ENCODE measurements at regions not wholly inside any gene's neighbourhood (a gene's known extent, or its start where the extent isn't known, plus 50 kb on each side); places are given as distances from the start of the nearest gene placed in this dataset.
"Not testable (repeated sequence)": the region's sequence is repeated elsewhere in the genome, so short reads cannot be mapped to it uniquely, and the experiment has no call there.

DNA sequence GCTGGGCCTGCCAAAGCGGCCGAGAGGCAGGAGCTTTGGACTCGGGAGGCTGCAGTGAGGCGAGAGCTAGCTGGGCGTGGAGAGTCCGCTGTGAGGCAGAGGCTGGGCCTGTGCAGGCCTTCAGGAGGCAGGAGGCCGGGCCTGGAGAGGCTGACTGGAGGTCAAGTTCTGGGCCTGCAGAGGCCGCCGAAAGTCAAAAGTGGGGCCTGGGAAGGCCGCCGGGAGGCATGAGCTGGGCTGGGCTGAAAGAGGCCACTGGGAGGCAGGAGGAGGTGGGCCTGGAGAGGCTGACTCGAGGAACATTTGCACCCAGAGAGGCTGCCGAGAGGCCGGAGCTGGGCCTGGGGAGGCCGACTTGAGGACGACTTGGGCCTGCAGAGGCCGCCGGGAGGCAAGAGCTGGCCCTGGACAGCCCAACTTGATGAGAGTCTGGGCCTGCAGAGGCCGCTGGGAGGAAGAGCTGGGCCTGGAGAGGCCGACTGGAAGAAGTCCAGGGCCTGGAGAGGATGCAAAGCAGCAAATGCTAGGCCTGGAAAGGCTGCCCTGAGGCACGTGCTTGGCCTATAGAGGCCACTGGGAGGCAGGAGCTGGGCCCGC, 72.7 kb upstream of the COBL start:
- H3K4me2 ChIP-seq, H3K4me1 ChIP-seq, H3K9ac ChIP-seq, H3K27ac ChIP-seq, H3K36me3 ChIP-seq, H4K20me1 ChIP-seq, H3K4me3 ChIP-seq, H3K27me3 ChIP-seq, H3K9me3 ChIP-seq: not testable (repeated sequence)

DNA sequence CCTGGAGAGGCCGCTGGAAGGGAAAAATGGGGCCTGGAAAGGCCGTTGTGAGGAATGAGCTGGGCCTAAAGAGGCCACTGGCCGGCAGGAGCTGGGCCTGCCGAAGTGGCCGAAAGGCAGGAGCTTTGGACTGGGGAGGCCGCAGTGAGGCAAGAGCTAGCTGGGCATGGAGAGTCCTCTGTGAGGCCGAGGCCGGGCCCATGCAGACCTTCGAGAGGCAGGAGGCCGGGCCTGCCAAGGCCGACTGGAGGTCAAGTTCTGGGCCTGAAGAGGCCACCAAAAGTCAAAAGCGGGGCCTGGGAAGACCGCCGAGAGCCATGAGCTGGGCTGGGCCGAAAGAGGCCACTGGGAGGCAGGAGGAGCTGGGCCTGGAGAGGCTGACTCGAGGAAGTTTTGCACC, 71.6 kb upstream of the COBL start:
- H3K36me3 ChIP-seq, H4K20me1 ChIP-seq, H3K4me3 ChIP-seq, H3K9ac ChIP-seq, H3K27me3 ChIP-seq, H3K4me1 ChIP-seq, H3K27ac ChIP-seq, H3K9me3 ChIP-seq, H3K4me2 ChIP-seq: not testable (repeated sequence)

- not testable (repeated sequence) for H3K4me3 ChIP-seq, H3K9ac ChIP-seq, H4K20me1 ChIP-seq, H3K27ac ChIP-seq, H3K4me2 ChIP-seq, H3K36me3 ChIP-seq, H3K4me1 ChIP-seq, H3K27me3 ChIP-seq, H3K9me3 ChIP-seq
Observed at GRCh38 chr7:51386806-51387568, 70.4 kb upstream of the COBL start.

DNA sequence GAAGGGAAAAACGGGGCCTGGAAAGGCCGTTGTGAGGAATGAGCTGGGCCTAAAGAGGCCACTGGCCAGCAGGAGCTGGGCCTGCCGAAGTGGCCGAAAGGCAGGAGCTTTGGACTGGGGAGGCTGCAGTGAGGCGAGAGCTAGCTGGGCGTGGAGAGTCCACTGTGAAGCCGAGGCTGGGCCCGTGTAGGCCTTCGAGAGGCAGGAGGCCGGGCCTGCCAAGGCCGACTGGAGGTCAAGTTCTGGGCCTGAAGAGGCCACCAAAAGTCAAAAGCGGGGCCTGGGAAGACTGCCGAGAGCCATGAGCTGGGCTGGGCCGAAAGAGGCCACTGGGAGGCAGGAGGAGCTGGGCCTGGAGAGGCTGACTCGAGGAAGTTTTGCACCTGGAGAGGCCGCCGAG, 69.6 kb upstream of the COBL start:
- not testable (repeated sequence) for H3K9ac ChIP-seq, H4K20me1 ChIP-seq, H3K9me3 ChIP-seq, H3K4me3 ChIP-seq, H3K4me1 ChIP-seq, H3K36me3 ChIP-seq, H3K27ac ChIP-seq, H3K27me3 ChIP-seq, H3K4me2 ChIP-seq

DNA sequence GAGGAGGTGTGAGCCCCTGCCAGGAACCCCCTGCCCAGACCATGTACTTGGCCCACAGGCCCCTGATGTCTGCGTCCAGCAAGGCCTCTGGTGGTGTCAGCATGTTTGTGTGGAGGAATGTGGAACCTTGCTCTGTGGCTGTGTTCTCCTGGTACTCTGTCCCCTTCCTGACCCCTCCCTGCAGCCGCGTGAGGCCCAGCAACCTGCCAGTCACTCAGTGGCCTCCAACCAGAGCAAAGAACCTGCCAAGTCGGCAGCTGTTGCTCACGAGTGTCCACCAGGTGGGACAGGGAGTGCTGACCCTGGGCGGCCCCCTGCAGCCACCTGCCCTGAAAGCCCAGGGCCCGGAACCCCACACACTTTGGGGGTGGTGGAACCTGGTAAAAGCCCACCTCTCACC, 65.6 kb upstream of the COBL start:
- H3K9me3 ChIP-seq, H3K27me3 ChIP-seq, H3K4me1 ChIP-seq, H3K36me3 ChIP-seq, H4K20me1 ChIP-seq, H3K4me2 ChIP-seq, H3K4me3 ChIP-seq, H3K27ac ChIP-seq, H3K9ac ChIP-seq: not testable (repeated sequence)

DNA sequence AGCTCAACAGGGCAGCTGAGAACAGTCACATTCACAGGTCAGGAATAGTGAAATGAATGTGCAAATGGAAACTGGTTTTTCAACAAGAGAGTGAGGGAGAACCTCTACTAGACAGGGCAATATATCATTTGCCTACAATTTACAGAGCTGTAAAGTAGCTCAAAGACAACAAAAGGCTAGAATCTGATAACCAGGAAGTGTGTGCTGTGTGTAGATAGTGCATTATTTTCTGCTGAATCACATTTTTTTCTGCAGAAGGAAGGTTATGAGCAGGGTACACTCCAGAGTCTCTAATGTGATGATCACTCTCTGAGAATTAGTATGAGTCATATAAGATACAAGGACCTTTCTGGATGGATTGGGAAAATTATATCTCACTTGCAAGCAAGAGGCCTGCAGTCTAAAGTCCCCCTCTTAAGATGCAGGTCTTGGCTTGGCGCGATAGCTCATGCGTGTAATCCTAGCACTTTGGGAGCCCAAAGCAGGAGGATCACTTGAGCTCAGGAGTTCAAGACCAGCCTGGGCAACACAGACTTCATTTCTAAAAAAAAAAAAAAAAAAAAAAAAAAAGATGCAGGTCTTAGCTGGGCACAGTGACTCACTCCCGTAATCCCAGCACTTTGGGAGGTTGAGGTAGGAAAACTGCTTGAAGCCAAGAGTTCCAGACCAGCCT, 59.9 kb upstream of the COBL start:
- Histone ChIP-seq H3K27ac (no peak overlapping the region), H3K36me3 (no peaks in the 10 kb centered on the region), H3K9ac (no peak overlapping the region), H3K27me3 (no peaks in the 10 kb centered on the region), H3K4me2 (no peak overlapping the region), H4K20me1 (no peaks in the 10 kb centered on the region), H3K9me3 (no peaks in the 10 kb centered on the region), H3K4me1 (no peaks in the 10 kb centered on the region), H3K4me3 (no peak overlapping the region)
- no peak for TF ChIP-seq Cebpa-rat (IDR thresholded peaks at IDR 0.05)

- no peaks in the 10 kb centered on the region for H3K4me1 ChIP-seq
- H3K4me2 ChIP-seq, result no peak overlapping the region
- H3K9ac ChIP-seq, result no peak overlapping the region
- no peaks in the 10 kb centered on the region for H3K36me3 ChIP-seq
- TF ChIP-seq Cebpa-rat (IDR thresholded peaks at IDR 0.05), result no peak
- no peak overlapping the region for H3K27ac ChIP-seq
- no peaks in the 10 kb centered on the region for H3K9me3 ChIP-seq
- H3K27me3 ChIP-seq, result no peaks in the 10 kb centered on the region
- no peak overlapping the region for H3K4me3 ChIP-seq
- H4K20me1 ChIP-seq, result no peaks in the 10 kb centered on the region
Observed at GRCh38 chr7:51374936-51375335, 58.3 kb upstream of the COBL start.

- not testable (repeated sequence) for H3K36me3 ChIP-seq, H3K27ac ChIP-seq, H3K4me1 ChIP-seq, H3K9me3 ChIP-seq, H3K9ac ChIP-seq, H4K20me1 ChIP-seq, H3K4me3 ChIP-seq, H3K4me2 ChIP-seq, H3K27me3 ChIP-seq
Observed at GRCh38 chr7:51373607-51374006, 57.0 kb upstream of the COBL start.

GRCh38 chr7:51369746-51370145, 53.1 kb upstream of the COBL start:
- no peak overlapping the region for H3K27ac ChIP-seq
- H3K4me2 ChIP-seq, result no peak overlapping the region
- H3K4me3 ChIP-seq, result no peak overlapping the region
- no peaks in the 10 kb centered on the region for H3K36me3 ChIP-seq
- no peaks in the 10 kb centered on the region for H3K27me3 ChIP-seq
- no peaks in the 10 kb centered on the region for H4K20me1 ChIP-seq
- no peak overlapping the region for H3K9ac ChIP-seq
- no peak for TF ChIP-seq Cebpa-rat (IDR thresholded peaks at IDR 0.05)
- H3K9me3 ChIP-seq, result no peaks in the 10 kb centered on the region
- no peaks in the 10 kb centered on the region for H3K4me1 ChIP-seq

GRCh38 chr7:51369228-51369627, 52.6 kb upstream of the COBL start:
- H3K36me3 ChIP-seq, H3K4me1 ChIP-seq, H3K9ac ChIP-seq, H3K27ac ChIP-seq, H3K4me3 ChIP-seq, H3K4me2 ChIP-seq, H3K27me3 ChIP-seq, H4K20me1 ChIP-seq, H3K9me3 ChIP-seq: not testable (repeated sequence)

DNA sequence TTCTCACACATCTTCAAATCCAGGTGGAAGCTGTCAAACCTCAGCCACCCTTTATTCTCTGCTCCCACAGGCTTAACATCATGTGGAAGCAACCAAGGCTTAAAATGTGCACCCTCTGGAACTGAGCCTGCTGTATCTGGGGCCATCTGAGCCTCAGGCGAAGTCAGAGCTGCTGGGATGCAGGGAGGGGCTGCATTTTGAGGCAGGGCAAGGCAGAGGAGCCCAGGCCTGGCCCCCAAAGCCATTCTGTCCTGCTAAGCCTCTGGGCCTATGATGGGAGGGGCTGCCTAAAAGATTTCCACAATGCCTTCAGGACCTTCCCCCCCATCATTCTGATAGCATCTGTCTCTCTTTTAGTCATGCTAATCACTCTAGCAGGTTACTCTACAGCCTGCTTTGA, 51.7 kb upstream of the COBL start:
- no peak for TF ChIP-seq Cebpa-rat (IDR thresholded peaks at IDR 0.05)
- H3K4me3 ChIP-seq, result no peak overlapping the region
- H3K9me3 ChIP-seq, result no peaks in the 10 kb centered on the region
- no peaks in the 10 kb centered on the region for H3K4me1 ChIP-seq
- no peaks in the 10 kb centered on the region for H4K20me1 ChIP-seq
- no peak overlapping the region for H3K4me2 ChIP-seq
- H3K36me3 ChIP-seq, result no peaks in the 10 kb centered on the region
- no peak overlapping the region for H3K27ac ChIP-seq
- no peaks in the 10 kb centered on the region for H3K27me3 ChIP-seq
- no peak overlapping the region for H3K9ac ChIP-seq
